ENCODE measurements at regions not wholly inside any gene's neighbourhood (a gene's known extent, or its start where the extent isn't known, plus 50 kb on each side); places are given as distances from the start of the nearest gene placed in this dataset.
A peak's percentile ranks its signal among the peaks of the same experiment; 100 is the strongest.
"Not testable (repeated sequence)": the region's sequence is repeated elsewhere in the genome, so short reads cannot be mapped to it uniquely, and the experiment has no call there.

- DNase-seq (ENCODE audit: low spot score), result no peak
Measured at GRCh38 chr9:32200241-32200640, 184.2 kb upstream of the ACO1 start.

- DNase-seq (ENCODE audit: low spot score), result no peak
Measured at GRCh38 chr9:32200896-32201295, 183.5 kb upstream of the ACO1 start.

- not testable (repeated sequence) for DNase-seq (ENCODE audit: low spot score)
Measured at GRCh38 chr9:32209164-32209563, 175.3 kb upstream of the ACO1 start.

- DNase-seq (ENCODE audit: low spot score), result no peak
Measured at GRCh38 chr9:32218100-32218767, 166.2 kb upstream of the ACO1 start.

GRCh38 chr9:32220750-32221149 lies 163.7 kb upstream of the ACO1 start:
- DNase-seq (ENCODE audit: low spot score), result no peak

- no peak for DNase-seq (ENCODE audit: low spot score)
Measured at GRCh38 chr9:32234451-32234850, 150.0 kb upstream of the ACO1 start.

GRCh38 chr9:32247168-32247567 lies 137.3 kb upstream of the ACO1 start:
- peak; percentile 6 for DNase-seq (ENCODE audit: low spot score)

GRCh38 chr9:32248189-32248712 lies 136.2 kb upstream of the ACO1 start:
- DNase-seq (ENCODE audit: low spot score), result no peak

- peak; percentile 41 for DNase-seq (ENCODE audit: low spot score)
Measured at GRCh38 chr9:32251539-32251938, 132.9 kb upstream of the ACO1 start.

GRCh38 chr9:32253731-32254130 lies 130.7 kb upstream of the ACO1 start:
- no peak for DNase-seq (ENCODE audit: low spot score)

- DNase-seq (ENCODE audit: low spot score), result no peak
Measured at GRCh38 chr9:32255026-32255425, 129.4 kb upstream of the ACO1 start.

- DNase-seq (ENCODE audit: low spot score), result no peak
Measured at GRCh38 chr9:32258482-32258881, 126.0 kb upstream of the ACO1 start.

GRCh38 chr9:32260151-32260862 lies 124.1 kb upstream of the ACO1 start:
- no peak for DNase-seq (ENCODE audit: low spot score)

GRCh38 chr9:32264170-32264864 lies 120.1 kb upstream of the ACO1 start:
- DNase-seq (ENCODE audit: low spot score), result no peak

GRCh38 chr9:32265037-32265436 lies 119.4 kb upstream of the ACO1 start:
- DNase-seq (ENCODE audit: low spot score), result no peak

GRCh38 chr9:32278991-32279390 lies 105.5 kb upstream of the ACO1 start:
- DNase-seq (ENCODE audit: low spot score), result no peak

GRCh38 chr9:32289756-32290155 lies 94.7 kb upstream of the ACO1 start:
- no peak for DNase-seq (ENCODE audit: low spot score)

- no peak for DNase-seq (ENCODE audit: low spot score)
Measured at GRCh38 chr9:32291370-32291769, 93.1 kb upstream of the ACO1 start.

- DNase-seq (ENCODE audit: low spot score), result no peak
Measured at GRCh38 chr9:32292611-32293010, 91.8 kb upstream of the ACO1 start.

- no peak for DNase-seq (ENCODE audit: low spot score)
Measured at GRCh38 chr9:32293091-32293490, 91.4 kb upstream of the ACO1 start.

GRCh38 chr9:32294106-32294505 lies 90.3 kb upstream of the ACO1 start:
- no peak for DNase-seq (ENCODE audit: low spot score)

GRCh38 chr9:32300373-32300772 lies 84.1 kb upstream of the ACO1 start:
- DNase-seq (ENCODE audit: low spot score), result no peak

GRCh38 chr9:32304495-32304894 lies 79.9 kb upstream of the ACO1 start:
- no peak for DNase-seq (ENCODE audit: low spot score)
